Testis (tissue), 2 donors: ENCODE measurements at regions not wholly inside any gene's neighbourhood (a gene's known extent, or its start where the extent isn't known, plus 50 kb on each side); places are given as distances from the start of the nearest gene placed in this dataset.

Experiments used
- DNase-seq: peaks from one replicate; pipeline ENCODE4 v3.0.0-alpha.2; 2019
- H3K27ac ChIP-seq, 2 donors: fragments of 200-600 bp; sonication (generic); one replicate each; pipeline ENCODE4 v1.5.1; 2019
- H3K27me3 ChIP-seq: fragments of 200-600 bp; sonication (generic); one replicate; pipeline ENCODE4 v1.5.1; 2019
- H3K36me3 ChIP-seq: fragments of 200-600 bp; sonication (generic); one replicate; pipeline ENCODE4 v1.5.1; 2017; ENCODE audit warnings: low read depth; ENCODE audit errors: missing control alignments
- H3K4me1 ChIP-seq: fragments of 200-600 bp; sonication (generic); one replicate; pipeline ENCODE4 v1.5.1; 2019
- H3K4me3 ChIP-seq, 2 donors: fragments of 200-600 bp; sonication (generic); one replicate each; pipeline ENCODE4 v1.5.1; 2017 to 2019
- H3K9me3 ChIP-seq: fragments of 200-600 bp; sonication (generic); one replicate; pipeline ENCODE4 v1.5.1; 2017
- POLR2A ChIP-seq: fragments of 450-650 bp; IDR thresholded peaks from one replicate; pipeline ENCODE4 v1.6.1; 2017; ENCODE audit warnings: antibody characterized with exemption, mild to moderate bottlenecking, moderate library complexity
- WGBS, 2 donors: methylation state at CpG; one replicate each; pipeline ENCODE4 v1.1.5; 2018; 5-methylcytosine and 5-hydroxymethylcytosine counted together
- intact Hi-C: fragments of 100-400 bp; cut with DNase I; formaldehyde crosslinking; loops from one replicate; pipeline ENCODE4 v1.15.1; 2023; ENCODE audit warnings: low total_unique reads
- TF ChIP-seq, protein P1 (sequence below), 3 experiments: fragments of 450-650 bp in 2 of 3; fragments of 200-600 bp in 1 of 3; sonication (generic) in 1 of 3; IDR thresholded peaks; one replicate each; pipeline ENCODE4 v1.5.1; 2016 to 2019; ENCODE audit warnings: antibody characterized with exemption in 3 of 3, mild to moderate bottlenecking in 2 of 3, moderate library complexity in 1 of 3

DNA sequence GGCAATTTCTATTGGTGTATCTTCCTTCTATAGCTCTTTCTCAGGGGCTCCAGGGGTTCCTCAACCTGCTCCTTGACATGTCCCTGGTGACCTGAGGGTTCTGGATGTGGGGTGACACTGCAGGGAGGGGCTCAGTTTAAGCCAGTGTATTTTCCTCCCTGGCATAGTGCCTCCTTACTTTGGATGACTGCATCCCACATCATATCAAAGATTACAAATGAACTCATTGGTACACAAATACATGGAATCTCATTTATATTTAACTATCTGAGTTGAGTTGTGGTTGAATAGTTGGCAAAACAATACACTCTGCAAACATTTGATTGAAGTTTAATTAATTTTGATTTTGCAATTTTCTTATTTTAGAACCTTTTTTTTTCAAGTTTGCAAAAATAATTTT is 268.2 kb upstream of the SKOR2 start:
- Histone ChIP-seq H3K27me3 (no peaks in the 10 kb centered on the region), H3K4me3 (no peak overlapping the region), H3K27ac (no peak overlapping the region), H3K9me3 (no peaks in the 10 kb centered on the region), H3K36me3 (no peaks in the 10 kb centered on the region), H3K4me1 (no peaks in the 10 kb centered on the region)
- no peak for DNase-seq
- intact Hi-C loops, result no loop called here
- no peak for TF ChIP-seq POLR2A
- TF ChIP-seq, protein P1, sequence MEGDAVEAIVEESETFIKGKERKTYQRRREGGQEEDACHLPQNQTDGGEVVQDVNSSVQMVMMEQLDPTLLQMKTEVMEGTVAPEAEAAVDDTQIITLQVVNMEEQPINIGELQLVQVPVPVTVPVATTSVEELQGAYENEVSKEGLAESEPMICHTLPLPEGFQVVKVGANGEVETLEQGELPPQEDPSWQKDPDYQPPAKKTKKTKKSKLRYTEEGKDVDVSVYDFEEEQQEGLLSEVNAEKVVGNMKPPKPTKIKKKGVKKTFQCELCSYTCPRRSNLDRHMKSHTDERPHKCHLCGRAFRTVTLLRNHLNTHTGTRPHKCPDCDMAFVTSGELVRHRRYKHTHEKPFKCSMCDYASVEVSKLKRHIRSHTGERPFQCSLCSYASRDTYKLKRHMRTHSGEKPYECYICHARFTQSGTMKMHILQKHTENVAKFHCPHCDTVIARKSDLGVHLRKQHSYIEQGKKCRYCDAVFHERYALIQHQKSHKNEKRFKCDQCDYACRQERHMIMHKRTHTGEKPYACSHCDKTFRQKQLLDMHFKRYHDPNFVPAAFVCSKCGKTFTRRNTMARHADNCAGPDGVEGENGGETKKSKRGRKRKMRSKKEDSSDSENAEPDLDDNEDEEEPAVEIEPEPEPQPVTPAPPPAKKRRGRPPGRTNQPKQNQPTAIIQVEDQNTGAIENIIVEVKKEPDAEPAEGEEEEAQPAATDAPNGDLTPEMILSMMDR (IDR thresholded peaks at IDR 0.05), result no peak

DNA sequence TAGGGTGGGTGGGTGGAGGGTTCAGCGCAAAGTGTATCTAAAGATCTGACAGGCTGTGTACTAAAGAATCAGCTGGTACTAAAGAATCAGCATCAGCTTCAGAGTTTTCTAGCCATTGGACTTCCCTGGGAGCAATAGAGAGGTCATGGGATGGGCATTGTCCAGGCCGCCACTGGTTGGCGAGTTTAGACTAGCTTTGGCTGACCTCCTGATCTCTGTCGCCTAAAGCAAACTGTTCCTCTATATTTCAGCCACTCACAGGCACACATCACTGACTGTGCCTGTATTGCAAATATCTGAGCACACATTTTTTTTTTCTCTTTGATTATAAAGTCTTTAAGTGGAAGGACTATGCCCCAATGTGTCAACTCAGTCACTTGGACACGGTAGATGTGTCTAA is 267.8 kb upstream of the SKOR2 start:
- 83 to 85% methylated on average over 5 of the region's 5 CpGs for WGBS, 2 donors
- Histone ChIP-seq H3K36me3 (no peaks in the 10 kb centered on the region), H3K27me3 (no peaks in the 10 kb centered on the region), H3K4me3 (no peak overlapping the region), H3K4me1 (no peaks in the 10 kb centered on the region), H3K27ac (no peak overlapping the region), H3K9me3 (no peaks in the 10 kb centered on the region)
- intact Hi-C loops, result no loop called here
- no peak for TF ChIP-seq POLR2A
- TF ChIP-seq, protein P1 (IDR thresholded peaks at IDR 0.05), result no peak
- no peak for DNase-seq

DNA sequence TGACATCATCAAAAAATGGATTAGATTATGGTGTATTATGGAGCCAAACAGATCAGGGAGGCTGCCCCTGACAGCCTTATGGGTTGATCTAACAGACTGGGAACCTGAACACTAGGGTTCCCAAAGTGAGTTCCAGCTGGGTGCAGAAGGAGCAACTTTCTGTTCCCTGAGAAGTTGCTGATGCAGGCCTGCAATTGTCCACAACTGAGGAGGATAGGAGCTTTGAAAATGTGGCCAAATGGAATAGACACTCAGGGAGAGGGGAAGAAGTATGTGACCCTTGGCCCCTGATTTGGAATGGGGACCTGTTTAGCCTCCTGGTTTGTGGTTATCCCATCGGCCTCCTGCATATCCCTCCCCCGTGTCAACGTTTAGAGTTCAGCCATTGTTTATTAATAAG is 262.2 kb upstream of the SKOR2 start:
- TF ChIP-seq, protein P1 (IDR thresholded peaks at IDR 0.05), result no peak
- no peak for TF ChIP-seq POLR2A
- DNase-seq, result no peak
- Histone ChIP-seq H3K27ac (no peak overlapping the region), H3K36me3 (no peaks in the 10 kb centered on the region), H3K4me3 (no peak overlapping the region), H3K4me1 (no peaks in the 10 kb centered on the region), H3K9me3 (no peaks in the 10 kb centered on the region), H3K27me3 (no peaks in the 10 kb centered on the region)
- 70 to 72% methylated on average over 3 of the region's 3 CpGs for WGBS, 2 donors
- intact Hi-C loops, result no loop called here

DNA sequence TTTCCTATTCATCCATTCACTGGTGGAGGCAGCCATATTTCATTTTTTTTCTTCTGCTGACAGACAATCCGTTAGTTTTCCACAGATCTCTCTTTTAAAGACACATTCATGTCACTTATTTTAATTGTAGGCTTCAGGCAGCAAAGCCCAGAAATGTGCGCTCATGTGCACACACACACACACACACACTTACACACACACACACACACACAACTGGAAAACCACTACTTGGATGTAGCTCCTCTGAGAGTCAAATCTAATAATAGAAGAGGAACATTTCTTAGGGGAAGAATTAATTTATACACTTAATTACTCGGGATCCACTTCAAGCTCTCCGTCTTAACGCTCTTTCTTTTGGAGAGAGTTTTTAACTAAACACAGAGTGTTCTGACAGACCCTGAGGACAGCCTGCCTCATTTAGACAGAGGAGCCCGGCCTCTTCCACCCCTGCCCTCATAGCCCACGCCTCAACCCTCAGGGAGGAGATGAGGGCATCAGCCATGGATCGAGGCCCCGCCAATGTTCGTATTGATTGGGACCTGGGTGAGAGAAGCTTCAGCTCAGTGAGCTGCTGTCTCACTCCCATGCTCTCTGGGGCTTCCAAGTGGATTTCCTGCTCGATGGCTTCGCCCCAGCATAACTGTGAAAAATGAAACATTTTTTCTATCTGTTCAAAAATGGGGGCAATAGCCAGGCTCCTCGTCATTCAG is 261.4 kb upstream of the SKOR2 start:
- DNase-seq, result no peak
- Histone ChIP-seq H3K27ac (no peak overlapping the region), H3K27me3 (no peaks in the 10 kb centered on the region), H3K4me1 (no peaks in the 10 kb centered on the region), H3K36me3 (no peaks in the 10 kb centered on the region), H3K4me3 (no peak overlapping the region), H3K9me3 (no peaks in the 10 kb centered on the region)
- 84 to 87% methylated on average over 13 of the region's 13 CpGs for WGBS, 2 donors
- TF ChIP-seq POLR2A, result no peak
- TF ChIP-seq, protein P1 (IDR thresholded peaks at IDR 0.05), result no peak
- intact Hi-C loops, result no loop called here

DNA sequence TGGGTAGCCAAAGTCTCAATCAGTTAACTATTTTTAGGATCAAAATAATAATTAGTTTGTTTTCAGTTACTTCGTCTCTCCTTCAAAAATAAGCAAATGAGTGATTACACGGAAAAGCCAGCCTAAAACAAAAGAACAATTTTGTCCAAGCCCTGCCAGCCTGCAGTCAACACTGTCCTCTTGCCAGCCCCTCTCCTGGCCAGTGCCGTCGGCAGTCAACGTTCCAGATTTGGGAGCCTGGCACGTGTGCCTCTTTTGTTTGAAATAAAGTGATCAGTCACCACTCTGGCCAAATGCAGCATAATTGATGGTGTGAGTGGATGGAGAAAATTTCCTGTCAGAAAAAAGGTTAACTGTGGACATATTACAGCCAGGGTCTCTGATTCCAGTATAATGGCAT is 260.6 kb upstream of the SKOR2 start:
- H3K36me3 ChIP-seq, result no peaks in the 10 kb centered on the region
- H3K9me3 ChIP-seq, result no peaks in the 10 kb centered on the region
- no peak for TF ChIP-seq POLR2A
- TF ChIP-seq, protein P1 (IDR thresholded peaks at IDR 0.05), result no peak
- no peak overlapping the region for H3K27ac ChIP-seq
- WGBS, 2 donors, result 76 to 86% methylated on average over 6 of the region's 6 CpGs
- no peak overlapping the region for H3K4me3 ChIP-seq
- intact Hi-C loops, result no loop called here
- DNase-seq, result no peak
- no peaks in the 10 kb centered on the region for H3K27me3 ChIP-seq
- H3K4me1 ChIP-seq, result no peaks in the 10 kb centered on the region
